Activated CD8-positive, alpha-beta T cell treated with anti-CD3 and anti-CD28 coated beads for 36 hours (primary cell): ENCODE measurements at regions not wholly inside any gene's neighbourhood (a gene's known extent, or its start where the extent isn't known, plus 50 kb on each side); places are given as distances from the start of the nearest gene placed in this dataset.

ENCODE experiments used
- ATAC-seq: fragments of 200-7000 bp; cut with Tn5 transposase; one replicate; pipeline ENCODE4 v1.10.0; 2021; ENCODE audit warnings: mild to moderate bottlenecking, moderate library complexity
- CTCF ChIA-PET: fragments of 350-600 bp; sonication (Branson Sonifier 250); formaldehyde crosslinking; loops from one replicate; lab custom pipeline; 2021; ENCODE audit warnings: antibody characterized with exemption; lab: Charles Lee
- POLR2A ChIA-PET: fragments of 350-600 bp; sonication (Branson Sonifier 250); formaldehyde crosslinking; loops from one replicate; lab custom pipeline; 2021; ENCODE audit warnings: antibody characterized with exemption; lab: Charles Lee
- DNase-seq: peaks from one replicate; pipeline ENCODE4 v3.0.0-alpha.2; 2020
- H3K27ac Mint-ChIP-seq: one replicate; pipeline ENCODE4 v1.8.0; 2021; ENCODE audit warnings: mild to moderate bottlenecking, mixed read lengths
- H3K27me3 Mint-ChIP-seq: one replicate; pipeline ENCODE4 v1.8.0; 2021; ENCODE audit warnings: mixed read lengths
- H3K36me3 Mint-ChIP-seq: one replicate; pipeline ENCODE4 v1.8.0; 2021; ENCODE audit warnings: low read depth, mixed read lengths
- H3K4me1 Mint-ChIP-seq: one replicate; pipeline ENCODE4 v1.8.0; 2021; ENCODE audit warnings: low read depth, mixed read lengths
- H3K4me3 Mint-ChIP-seq: one replicate; pipeline ENCODE4 v1.8.0; 2021; ENCODE audit warnings: mild to moderate bottlenecking, moderate library complexity, mixed read lengths
- H3K9me3 Mint-ChIP-seq: one replicate; pipeline ENCODE4 v1.8.0; 2021; ENCODE audit warnings: mixed read lengths
- CTCF ChIP-seq: fragments of 200-600 bp; IDR thresholded peaks from one replicate; pipeline ENCODE4 v1.8.0; 2022; ENCODE audit warnings: antibody characterized with exemption, mild to moderate bottlenecking
- intact Hi-C: fragments of 100-400 bp; cut with micrococcal nuclease; formaldehyde crosslinking; loops from one replicate; pipeline ENCODE4 v1.10.0; 2022

GRCh38 chr6:168746643-168747042 lies 305.7 kb downstream of the SMOC2 start:
- Mint-ChIP-seq H3K9me3 (peaks cover 2% of the 10 kb centered on the region), H3K27me3 (peaks cover 7% of the 10 kb centered on the region), H3K36me3 (no peaks in the 10 kb centered on the region), H3K4me1 (no peaks in the 10 kb centered on the region), H3K27ac (no peak overlapping the region), H3K4me3 (no peak overlapping the region)
- ChIA-PET CTCF (no interaction called here), POLR2A (no interaction called here)
- ATAC-seq (no peak), DNase-seq (no peak)
- no peak for TF ChIP-seq CTCF
- intact Hi-C loops: no loop called here

- intact Hi-C loops: no loop called here
- CTCF ChIA-PET: no interaction called here
- Mint-ChIP-seq H3K9me3 (peaks cover 2% of the 10 kb centered on the region), H3K36me3 (no peaks in the 10 kb centered on the region), H3K27ac (no peak overlapping the region), H3K4me1 (no peaks in the 10 kb centered on the region), H3K4me3 (no peak overlapping the region), H3K27me3 (peaks cover 4% of the 10 kb centered on the region)
- DNase-seq (no peak), ATAC-seq (no peak)
- no peak for TF ChIP-seq CTCF
- POLR2A ChIA-PET: no interaction called here
These were observed 305.0 kb downstream of the SMOC2 start for GRCh38 chr6:168746013-168746412.

GRCh38 chr6:168744861-168745260 lies 303.9 kb downstream of the SMOC2 start:
- no peak for TF ChIP-seq CTCF
- peaks cover 3% of the 10 kb centered on the region for H3K27me3 Mint-ChIP-seq
- no peaks in the 10 kb centered on the region for H3K36me3 Mint-ChIP-seq
- ChIA-PET CTCF (no interaction called here), POLR2A (interaction anchor here (0.6 kb wide), 1 partner anchor 34 kb away, joined by 3 read pairs; no protein-coding TSS in a partner anchor)
- H3K27ac Mint-ChIP-seq: no peak overlapping the region
- no peak for ATAC-seq
- no peak overlapping the region for H3K4me3 Mint-ChIP-seq
- no peaks in the 10 kb centered on the region for H3K4me1 Mint-ChIP-seq
- intact Hi-C loops: no loop called here
- peaks cover 2% of the 10 kb centered on the region for H3K9me3 Mint-ChIP-seq
- DNase-seq: no peak

GRCh38 chr6:168741942-168742782 lies 301.2 kb downstream of the SMOC2 start:
- CTCF ChIA-PET: no interaction called here

More at GRCh38 chr6:168741942-168742782, 301.2 kb downstream of the SMOC2 start:
- H3K4me3 Mint-ChIP-seq: no peak overlapping the region
- peaks cover 3% of the 10 kb centered on the region for H3K27me3 Mint-ChIP-seq
- TF ChIP-seq CTCF: no peak
- ATAC-seq (no peak), DNase-seq (no peak)
- POLR2A ChIA-PET: no interaction called here
- intact Hi-C loops: no loop called here
- H3K4me1 Mint-ChIP-seq: no peaks in the 10 kb centered on the region
- peaks cover 2% of the 10 kb centered on the region for H3K9me3 Mint-ChIP-seq
- no peak overlapping the region for H3K27ac Mint-ChIP-seq
- H3K36me3 Mint-ChIP-seq: no peaks in the 10 kb centered on the region
